HepG2 (cell line): ENCODE measurements at regions not wholly inside any gene's neighbourhood (a gene's known extent, or its start where the extent isn't known, plus 50 kb on each side); places are given as distances from the start of the nearest gene placed in this dataset.

Source experiments
- CCDC6 ChIP-seq: sonication (generic); formaldehyde crosslinking; IDR thresholded peaks from 2 replicates; pipeline ENCODE4 v1.8.1; 2022; ENCODE audit warnings: mild to moderate bottlenecking, missing genetic modification reagents, moderate library complexity
- CREB3 ChIP-seq: sonication (generic); formaldehyde crosslinking; IDR thresholded peaks from 2 replicates; pipeline ENCODE4 v1.5.0; 2020; ENCODE audit warnings: missing genetic modification reagents
- EZH2 ChIP-seq: conservative IDR thresholded peaks from 2 replicates; pipeline ENCODE4 v1.6.1; 2012; ENCODE audit warnings: mild to moderate bottlenecking, low read depth, low read length, moderate library complexity
- PHF5A ChIP-seq: IDR thresholded peaks from one replicate; pipeline ENCODE4 v1.6.1; 2018; ENCODE audit warnings: low read depth, missing genetic modification reagents; ENCODE audit not compliant: unreplicated experiment
- PHF8 ChIP-seq: sonication (generic); formaldehyde crosslinking; IDR thresholded peaks from 2 replicates; pipeline ENCODE4 v1.5.0; 2020; ENCODE audit warnings: missing genetic modification reagents
- POLR2AphosphoS5 ChIP-seq: IDR thresholded peaks from 2 replicates; pipeline ENCODE4 v1.6.1; 2012; ENCODE audit warnings: low read depth, low read length
- SNAPC5 ChIP-seq: sonication (generic); formaldehyde crosslinking; IDR thresholded peaks from 2 replicates; pipeline ENCODE4 v1.8.1; 2023; ENCODE audit warnings: mild to moderate bottlenecking, missing genetic modification reagents, borderline replicate concordance
- TBX2 ChIP-seq: sonication (generic); formaldehyde crosslinking; IDR thresholded peaks from 2 replicates; pipeline ENCODE4 v1.5.0; 2020; ENCODE audit warnings: missing genetic modification reagents, mild to moderate bottlenecking, borderline replicate concordance
- ZHX1 ChIP-seq: sonication (generic); formaldehyde crosslinking; IDR thresholded peaks from 2 replicates; pipeline ENCODE4 v1.8.1; 2022; ENCODE audit warnings: low read depth, mild to moderate bottlenecking, missing genetic modification reagents
- ZNF609 ChIP-seq: sonication (generic); formaldehyde crosslinking; IDR thresholded peaks from 2 replicates; pipeline ENCODE4 v1.4.0; 2020; ENCODE audit warnings: mild to moderate bottlenecking, missing genetic modification reagents, borderline replicate concordance

GRCh38 chr5:87138091-87138805 is 129.4 kb upstream of the RASA1 start:
- TF ChIP-seq ZHX1 (CRISPR knock-in tag) = no peak
- TF ChIP-seq SNAPC5 = no peak
- no peak for TF ChIP-seq EZH2
- no peak for TF ChIP-seq TBX2 (CRISPR knock-in tag)
- no peak for TF ChIP-seq PHF8 (CRISPR knock-in tag)
- no peak for TF ChIP-seq PHF5A (CRISPR knock-in tag)
- TF ChIP-seq CREB3 = no peak
- no peak for TF ChIP-seq POLR2AphosphoS5
- no peak for TF ChIP-seq ZNF609 (CRISPR knock-in tag)
- no peak for TF ChIP-seq CCDC6 (CRISPR knock-in tag)
